Fibroblast of skin of scalp (primary cell): ENCODE measurements at regions not wholly inside any gene's neighbourhood (a gene's known extent, or its start where the extent isn't known, plus 50 kb on each side); places are given as distances from the start of the nearest gene placed in this dataset.

Experiments used
- DNase-seq: peaks from one replicate; pipeline ENCODE4 v3.0.0-alpha.2; 2013

DNA sequence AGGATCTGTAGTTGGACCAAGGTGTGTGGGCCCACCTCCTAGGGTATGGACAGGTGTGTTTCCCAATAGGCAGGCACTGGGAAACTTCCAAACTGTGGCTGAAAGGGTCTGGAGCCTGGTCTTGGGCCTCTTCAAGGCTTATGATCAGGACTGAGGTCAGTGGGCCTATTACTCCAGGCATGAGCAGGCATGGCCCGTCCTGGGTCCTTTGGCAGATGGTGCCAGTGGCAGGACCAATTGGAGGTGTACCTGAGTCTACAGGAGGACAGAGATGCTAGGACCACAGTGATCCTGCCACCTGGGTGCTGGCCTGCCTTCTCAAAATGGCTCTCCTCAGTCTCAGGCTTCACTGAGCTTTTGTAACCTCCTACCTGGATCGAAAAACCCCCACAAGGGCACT, 95.4 kb downstream of the RAB18 start:
- DNase-seq = no peak

DNA sequence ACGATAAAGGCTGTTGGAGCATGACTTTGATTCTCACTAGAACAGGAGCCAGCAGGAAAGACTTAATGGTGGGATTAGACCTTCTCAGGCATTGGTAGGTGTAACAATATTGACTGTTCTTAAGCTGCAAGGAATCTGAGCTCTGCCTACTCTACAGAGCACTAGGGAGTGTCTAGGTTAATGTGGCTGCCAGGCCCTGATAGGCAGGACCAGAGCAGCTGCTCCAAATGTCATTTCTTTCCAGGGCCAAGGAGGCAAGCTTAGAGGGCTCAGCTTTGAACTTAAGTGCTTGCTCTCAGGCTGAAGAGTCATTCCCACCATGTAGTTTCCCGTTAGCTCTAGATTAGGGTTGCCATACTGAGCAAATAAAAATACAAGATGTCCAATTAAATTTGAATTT, 96.8 kb downstream of the RAB18 start:
- no peak for DNase-seq

DNA sequence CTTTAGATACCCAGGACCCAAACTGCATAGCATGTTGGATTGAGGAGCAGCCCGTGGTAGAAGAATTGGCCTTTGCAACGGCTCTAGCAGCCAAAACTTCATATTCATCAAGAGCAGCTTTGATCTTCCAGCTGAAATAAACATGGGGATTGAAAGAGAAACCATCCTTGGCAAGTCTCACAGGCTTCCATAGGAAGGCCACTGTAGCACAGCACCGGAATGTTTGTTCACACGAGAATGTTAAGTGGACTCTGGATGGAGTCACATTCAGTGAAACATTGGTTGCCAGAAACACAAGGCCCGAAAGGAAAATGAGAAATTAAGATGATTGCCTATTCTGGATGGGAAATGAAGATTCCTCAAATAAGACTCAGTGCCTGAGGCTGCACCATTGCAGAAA, 97.4 kb downstream of the RAB18 start:
- DNase-seq = no peak

DNA sequence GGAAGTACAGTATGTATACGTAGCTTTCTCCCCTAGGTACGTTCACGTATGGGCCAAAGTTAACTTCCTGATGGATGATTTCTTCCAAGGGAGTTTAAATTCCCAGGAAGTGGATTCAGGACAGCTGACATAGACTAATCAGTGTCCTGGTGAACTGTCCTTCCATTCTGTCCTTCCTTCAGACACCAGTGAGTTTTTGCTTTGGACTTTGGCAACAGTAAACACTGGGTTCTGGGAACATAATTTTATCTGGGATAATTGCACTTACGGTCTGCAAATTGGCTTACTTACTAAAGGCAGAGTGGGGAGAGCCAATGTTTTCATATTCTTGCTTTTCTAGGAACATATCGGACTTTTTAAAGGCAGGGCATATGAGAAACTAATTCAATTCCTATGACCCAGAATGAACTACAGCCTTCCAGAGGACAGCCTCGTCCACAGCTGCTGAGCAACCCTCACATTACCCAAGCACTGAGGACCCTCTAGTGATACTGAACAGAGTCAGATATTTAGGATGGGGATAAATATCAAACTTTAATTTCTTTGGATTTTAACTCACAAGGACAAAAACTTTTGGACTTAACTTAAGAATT, 97.9 kb downstream of the RAB18 start:
- no peak for DNase-seq

DNA sequence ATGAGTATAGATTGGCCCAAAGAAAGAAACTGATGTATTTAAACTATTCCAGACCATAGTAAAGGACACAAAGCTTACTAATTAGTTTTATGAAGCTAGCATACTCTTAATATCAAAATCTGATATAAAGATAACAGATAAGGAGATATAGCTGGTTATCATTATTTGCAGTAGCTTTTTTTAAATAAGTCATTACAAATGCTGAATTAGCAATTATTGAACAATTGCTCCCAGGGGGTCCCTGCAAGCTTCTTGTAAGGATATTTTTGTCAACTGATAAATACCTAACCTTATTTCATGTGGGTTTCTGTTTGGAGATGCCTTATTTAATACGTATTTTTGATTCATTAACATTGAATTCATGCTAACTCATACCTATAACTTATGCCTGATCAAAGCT, 99.0 kb downstream of the RAB18 start:
- no peak for DNase-seq

DNA sequence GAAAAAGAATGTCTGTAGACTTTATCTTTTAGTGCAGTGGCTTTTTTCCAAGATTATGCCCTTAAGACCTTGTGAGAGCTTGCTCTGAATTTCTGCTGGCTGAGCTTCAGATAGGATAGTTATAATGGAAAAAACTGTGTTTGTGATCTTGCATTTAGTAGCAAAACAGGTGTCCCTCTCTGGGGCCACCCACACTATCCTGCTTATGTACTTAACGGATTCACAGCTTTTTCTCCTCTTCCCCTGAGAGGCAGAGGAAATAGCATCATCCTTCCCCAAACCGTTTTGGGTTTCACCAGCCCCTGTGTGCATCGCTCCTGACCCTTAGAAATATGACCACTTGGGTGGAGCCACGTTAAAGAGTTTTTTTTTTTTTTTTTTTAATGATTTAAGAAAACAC, 101.2 kb downstream of the RAB18 start:
- no peak for DNase-seq

DNA sequence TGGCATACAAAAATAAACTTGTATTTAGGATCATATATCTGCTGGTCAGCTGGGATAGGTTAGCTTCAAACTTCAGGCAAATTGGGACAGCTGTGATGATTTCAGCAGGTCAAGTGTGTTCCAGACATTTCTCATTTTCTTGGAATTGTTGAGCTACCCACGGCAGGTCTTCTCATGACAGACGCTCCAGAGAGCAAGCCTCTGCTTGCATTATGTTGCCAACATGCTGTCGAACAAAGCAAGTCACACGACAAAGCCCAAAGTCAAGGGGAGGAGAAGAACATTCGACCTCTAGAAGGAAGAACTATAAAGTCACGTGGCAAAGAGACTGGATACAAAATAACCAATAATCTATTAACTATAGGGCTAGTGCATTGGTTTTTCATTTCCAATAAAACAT, 103.5 kb downstream of the RAB18 start:
- no peak for DNase-seq

DNA sequence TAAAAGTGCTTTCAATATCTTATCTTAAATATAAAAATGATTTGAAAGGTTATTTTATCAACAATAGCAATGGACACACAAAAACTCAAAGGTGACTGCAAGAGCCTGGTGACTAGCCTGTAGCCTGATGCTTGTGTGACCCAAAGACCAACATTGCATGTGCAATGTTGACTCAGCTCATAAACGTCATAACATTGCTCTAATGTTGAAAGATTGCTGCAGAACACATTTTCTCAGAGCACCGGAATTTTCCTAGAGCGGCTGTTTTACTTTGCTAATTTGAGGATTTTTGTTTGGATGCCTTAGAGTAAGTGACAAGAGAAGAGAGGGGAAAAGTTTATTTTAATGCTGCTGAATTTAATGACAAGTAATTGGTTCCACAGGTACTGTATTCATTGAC, 107.1 kb downstream of the RAB18 start:
- DNase-seq = peak; percentile 85

DNA sequence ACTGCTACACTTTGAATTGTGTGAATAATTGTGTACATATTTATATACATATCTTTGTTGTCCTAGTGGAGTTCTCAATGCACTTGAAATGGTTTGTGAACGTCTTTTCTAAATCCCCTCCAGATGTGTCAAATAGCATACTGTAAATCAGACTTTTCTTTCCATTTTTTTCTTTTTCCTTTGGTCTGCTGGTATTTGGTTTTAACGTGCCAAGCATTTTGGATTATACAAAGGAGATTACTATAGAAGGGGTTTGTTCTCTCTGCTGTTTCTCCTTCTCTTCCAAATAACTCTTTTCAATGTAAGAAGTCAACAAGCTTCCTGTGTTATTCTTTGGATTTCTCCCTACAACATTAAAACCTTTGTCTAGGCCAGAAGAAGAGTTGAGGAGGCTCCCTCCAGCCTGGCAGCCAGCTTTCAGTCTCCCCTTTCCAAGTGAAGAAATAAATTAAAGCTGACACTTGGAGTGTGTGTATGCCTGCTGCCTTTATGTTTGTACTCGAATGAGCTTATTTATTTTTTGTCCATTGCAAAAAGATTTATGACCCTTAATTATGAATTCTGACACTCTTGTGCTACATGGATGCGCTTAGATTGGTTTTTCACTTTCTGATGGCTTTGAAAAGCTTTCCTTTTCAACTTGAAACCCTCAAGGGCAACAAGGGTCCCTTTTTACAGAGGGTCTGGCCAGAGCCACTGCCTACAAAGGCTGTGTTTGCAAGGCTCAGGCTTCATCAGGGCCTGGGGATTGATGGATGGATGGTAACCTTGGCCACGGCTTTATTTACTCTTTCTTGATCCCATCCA, 107.8 kb downstream of the RAB18 start:
- DNase-seq = peak; percentile 41

DNA sequence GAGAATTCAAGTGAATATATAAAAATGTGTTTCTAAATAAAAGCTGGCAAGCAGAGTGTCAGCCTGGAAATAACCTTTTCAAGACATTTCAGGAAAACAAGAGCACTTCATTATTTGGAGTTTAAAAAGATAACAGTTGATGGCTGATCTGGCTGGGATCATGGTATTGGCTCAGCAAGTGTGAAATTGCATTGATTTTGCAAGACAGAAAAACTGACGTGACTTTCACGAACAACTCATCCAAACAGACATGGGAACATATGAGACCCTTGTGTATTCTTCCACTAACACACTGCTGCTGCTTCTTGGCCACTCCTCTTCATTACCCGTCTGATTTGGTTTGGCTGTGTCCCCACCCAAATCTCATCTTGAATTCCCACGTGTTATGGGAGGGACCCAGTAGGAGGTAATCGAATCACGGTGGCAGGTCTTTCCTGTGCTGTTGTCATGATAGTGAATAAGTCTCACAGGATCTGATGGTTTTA, 108.5 kb downstream of the RAB18 start:
- no peak for DNase-seq

DNA sequence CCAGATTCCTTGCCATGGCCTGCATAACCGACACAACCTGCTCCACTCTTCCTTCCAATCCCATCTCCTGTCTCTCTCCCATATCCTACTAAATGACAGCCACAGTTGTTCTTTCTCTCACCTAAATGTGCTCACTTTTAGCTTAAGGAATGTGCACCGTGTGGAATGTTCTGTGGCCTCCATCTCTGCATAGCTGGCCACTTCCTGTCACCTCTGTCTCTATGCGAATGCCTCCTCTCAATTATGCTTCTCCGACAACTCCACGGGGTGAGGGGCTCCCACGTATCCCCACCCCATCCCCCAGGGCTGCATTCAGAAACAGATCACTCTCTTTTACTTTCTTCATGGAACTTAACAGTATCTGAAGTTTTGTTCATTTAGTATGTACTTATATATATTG, 110.7 kb downstream of the RAB18 start:
- DNase-seq = no peak

DNA sequence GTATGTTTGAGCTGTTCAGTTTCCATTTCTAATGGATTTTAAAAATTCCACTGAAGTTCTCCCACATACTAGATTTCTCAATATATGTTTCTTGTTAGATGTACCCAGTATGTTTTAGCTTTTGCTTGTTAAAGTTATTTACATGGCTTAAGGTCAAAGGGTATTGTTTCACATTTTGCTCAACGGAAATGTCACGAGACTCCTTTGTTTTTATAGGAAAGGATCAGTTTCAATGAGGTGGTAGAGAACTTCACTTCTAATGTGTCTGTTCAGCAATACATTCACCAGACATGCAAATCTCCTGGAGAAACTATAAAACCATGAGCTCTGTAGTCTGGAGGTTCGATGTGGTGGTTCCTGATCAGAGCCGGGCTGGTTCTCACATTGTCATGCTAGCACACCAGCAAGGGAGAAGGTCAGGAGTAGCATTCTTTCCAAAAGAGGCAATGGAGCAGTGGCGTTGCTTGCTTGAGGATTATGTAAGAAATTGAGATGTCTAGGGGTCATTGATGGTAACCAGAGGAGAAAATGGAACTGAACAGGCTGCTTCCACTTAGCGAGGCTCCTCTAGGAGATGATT, 114.0 kb downstream of the RAB18 start:
- DNase-seq = no peak

DNA sequence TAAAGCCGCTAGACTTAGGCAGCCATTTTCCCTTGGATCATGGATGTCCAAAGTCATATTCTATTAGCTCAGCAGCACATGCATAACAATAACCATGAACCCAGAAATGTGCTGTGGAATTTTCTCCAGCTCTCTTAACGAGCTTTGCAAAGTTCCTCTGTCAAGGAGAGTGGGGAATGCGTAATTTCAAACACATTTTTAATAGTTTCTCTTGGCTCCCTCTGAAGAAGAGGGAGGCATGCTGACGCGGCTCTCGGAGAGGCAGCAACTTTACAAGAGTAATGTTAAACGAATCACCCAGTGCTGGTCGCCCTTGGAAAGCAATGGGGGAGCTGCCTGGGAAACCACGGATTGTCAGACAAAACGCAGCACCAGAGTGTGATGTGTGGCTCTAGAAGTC, 114.8 kb downstream of the RAB18 start:
- DNase-seq = peak; percentile 73

DNA sequence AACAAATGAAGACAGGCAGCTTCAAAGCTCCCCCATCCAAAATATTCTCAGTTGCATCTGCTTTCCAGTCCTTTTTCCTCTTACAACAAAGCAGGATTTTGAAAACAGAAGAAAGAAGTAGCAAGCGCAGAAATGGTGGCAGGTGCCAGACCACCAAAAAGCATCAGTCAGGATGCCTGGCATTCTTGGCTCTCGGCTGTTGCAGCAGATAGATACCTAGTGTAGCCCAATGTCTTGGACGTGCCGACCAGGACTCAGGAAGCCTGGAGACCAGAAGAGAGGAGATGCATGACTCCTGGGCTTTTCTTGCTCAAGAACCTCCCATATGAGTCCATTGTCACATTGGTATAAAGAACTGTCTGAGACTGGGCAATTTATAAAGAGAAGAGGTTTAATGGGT, 115.2 kb downstream of the RAB18 start:
- no peak for DNase-seq

DNA sequence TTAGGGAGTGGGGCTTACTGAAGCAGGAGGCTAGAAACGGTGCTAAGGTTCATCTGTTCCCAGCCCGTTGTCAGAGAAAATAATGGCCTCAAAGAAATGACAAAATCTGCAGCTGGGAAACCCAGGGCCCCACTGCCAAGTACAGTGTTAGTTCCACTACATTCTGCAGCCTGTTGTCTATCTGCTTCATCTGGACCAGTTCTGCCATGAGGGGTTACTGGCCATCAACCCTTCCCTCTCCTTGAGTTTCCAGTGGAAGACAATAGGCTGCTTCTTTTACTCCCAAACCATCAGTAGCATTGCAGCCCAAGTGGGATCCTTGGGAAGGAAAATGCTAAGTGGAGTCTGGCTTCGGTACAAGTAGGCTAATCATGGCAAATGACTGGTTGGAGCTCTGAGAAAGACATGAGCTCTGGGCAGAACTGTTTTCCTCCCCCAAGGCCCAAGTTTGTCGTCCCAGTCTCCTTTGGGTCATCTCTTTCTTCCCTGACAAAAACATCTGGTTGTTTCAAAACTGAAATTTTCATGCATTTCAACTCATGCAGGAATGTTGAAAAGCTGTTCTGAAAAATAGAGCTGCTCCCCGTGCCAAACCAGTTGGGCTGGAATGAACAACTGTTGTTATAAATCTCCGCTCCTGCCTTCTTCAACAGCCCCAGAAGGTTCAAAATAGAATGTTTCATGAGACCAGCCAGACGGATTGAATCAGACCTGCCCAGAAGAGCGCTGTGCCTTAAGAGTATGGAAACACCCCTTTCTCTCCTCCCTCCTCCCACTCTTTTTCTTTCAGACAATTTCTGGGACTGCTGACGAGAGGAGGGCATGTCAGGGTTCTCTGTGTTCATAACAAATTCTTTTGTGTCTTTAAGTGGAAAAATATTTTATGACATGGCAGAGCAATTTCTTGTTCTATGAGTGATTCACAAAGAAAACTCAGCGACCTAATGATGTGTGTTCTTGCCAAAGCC, 116.6 kb downstream of the RAB18 start:
- DNase-seq = peak; percentile 97

DNA sequence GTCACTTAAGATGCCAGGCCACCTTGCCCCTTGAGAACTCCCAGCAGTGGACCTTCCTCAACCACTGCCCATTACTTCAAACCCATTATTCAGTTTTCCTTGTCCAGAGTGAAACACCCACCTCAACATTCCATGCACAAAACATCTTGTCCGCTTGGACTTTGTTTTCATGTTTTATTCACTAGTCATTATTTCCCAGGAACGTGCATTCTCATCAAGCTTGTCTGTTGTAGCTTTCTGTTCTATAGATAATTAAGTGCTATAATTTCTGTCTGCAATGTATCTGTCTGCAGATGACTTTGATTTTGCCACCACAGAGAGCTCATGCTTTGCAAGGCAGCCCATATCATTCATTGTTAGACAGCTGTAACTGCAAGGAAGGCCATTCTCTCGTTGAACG, 117.4 kb downstream of the RAB18 start:
- DNase-seq = peak; percentile 79

DNA sequence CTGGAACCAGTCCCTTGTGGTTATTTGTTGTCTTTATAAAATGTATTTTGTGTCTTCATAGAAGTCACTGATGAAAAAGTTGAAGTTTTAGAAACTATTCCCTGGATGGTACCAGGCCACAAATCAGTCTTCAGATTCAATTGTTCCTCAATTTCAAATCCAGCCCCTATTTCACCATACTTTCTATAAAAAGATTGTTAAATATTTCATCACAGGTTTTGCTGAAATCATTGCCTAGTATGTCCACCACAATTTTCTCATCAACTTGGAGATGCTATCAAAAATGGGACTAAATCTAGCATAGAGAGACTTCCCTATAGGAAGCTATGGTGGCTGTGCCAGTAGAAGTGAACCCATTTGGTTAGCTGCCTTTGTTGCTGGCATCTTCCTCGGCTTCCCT, 118.5 kb downstream of the RAB18 start:
- no peak for DNase-seq
